ENCODE measurements at regions not wholly inside any gene's neighbourhood (a gene's known extent, or its start where the extent isn't known, plus 50 kb on each side); places are given as distances from the start of the nearest gene placed in this dataset.
A peak's percentile ranks its signal among the peaks of the same experiment; 100 is the strongest.
"Not testable (repeated sequence)": the region's sequence is repeated elsewhere in the genome, so short reads cannot be mapped to it uniquely, and the experiment has no call there.

DNA sequence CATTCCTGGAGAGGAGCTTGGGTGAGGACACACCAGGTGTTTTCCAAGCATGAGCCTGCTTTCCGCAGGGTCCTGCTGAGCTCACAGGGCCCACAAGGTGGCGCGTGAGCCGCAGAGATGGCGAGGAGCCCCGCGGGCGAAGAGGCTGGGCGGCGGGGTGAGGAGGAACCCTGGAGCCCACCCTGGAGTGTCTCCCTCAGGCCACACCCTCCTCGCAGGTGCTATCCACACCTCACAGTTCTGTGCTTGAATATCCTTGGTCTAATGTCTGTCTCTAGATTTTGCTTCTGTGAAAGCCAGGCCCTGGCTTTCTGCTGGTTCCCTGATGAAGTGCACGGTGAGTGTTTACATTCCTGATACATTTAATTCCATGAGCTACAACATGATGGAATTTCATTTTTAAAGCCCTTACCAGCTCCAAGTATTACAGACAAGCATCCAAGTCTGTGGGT, 433.6 kb downstream of the ACTR3B start:
- Mint-ChIP-seq H3K27me3 (peaks cover 0 to 2% of the 10 kb centered on the region in 2 donors), H3K9me3 (peaks cover 0 to 8% (median 2%) of the 10 kb centered on the region in 8 donors), H3K36me3 (no peaks in the 10 kb centered on the region), H3K4me1 (no peaks in the 10 kb centered on the region), H3K4me3 (no peak overlapping the region), H3K27ac (no peak overlapping the region)
- no peak for DNase-seq
- Histone ChIP-seq H3K4me1 (ENCODE audit: insufficient read depth, low read length) (no peaks in the 10 kb centered on the region), H3K9me3 (ENCODE audit: control insufficient read depth in 1 of 2, low read length in 2 of 2) (no peaks in the 10 kb centered on the region), H3K36me3 (ENCODE audit: insufficient read depth, low read length) (no peaks in the 10 kb centered on the region), H3K27me3 (ENCODE audit: insufficient read depth, low read length) (no peaks in the 10 kb centered on the region), H3K4me3 (ENCODE audit: low read length in 2 of 2) (no peak overlapping the region), H3K27ac (ENCODE audit: low read depth, low read length) (no peak overlapping the region)
- ChIA-PET CTCF (ENCODE audit: partially characterized antibody) (no interaction called here), POLR2A (ENCODE audit: partially characterized antibody) (no interaction called here)
- intact Hi-C loops (cut with micrococcal nuclease): no loop called here

DNA sequence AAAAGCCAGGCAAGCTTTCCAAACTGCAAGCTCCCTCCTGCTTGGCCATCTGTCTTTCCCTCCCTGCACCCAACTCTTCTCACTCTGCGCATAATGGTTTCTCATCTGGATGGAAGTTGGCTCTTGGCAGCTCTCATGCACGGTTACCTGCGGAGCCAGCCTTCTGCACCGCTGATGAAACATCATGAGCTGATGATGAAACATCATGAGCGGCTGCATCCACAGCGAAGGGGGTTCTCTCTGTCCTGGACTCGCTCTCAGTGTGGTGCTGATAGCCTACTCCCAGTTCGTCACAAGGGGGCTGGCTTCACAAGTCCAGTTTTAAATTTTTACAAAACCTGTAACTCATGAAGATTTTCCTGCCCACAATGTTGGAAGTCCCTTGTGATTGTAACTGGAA, 457.5 kb downstream of the ACTR3B start:
- POLR2A ChIA-PET (ENCODE audit: partially characterized antibody): no interaction called here
- H3K4me1 ChIP-seq (ENCODE audit: insufficient read depth, low read length): no peaks in the 10 kb centered on the region
- H3K36me3 Mint-ChIP-seq: peaks cover 0 to 10% of the 10 kb centered on the region in 2 donors
- DNase-seq: no peak
- no peaks in the 10 kb centered on the region for H3K4me1 Mint-ChIP-seq
- H3K9me3 ChIP-seq (ENCODE audit: control insufficient read depth in 1 of 2, low read length in 2 of 2): peaks cover 0 to 4% of the 10 kb centered on the region in 2 donors
- H3K27ac ChIP-seq (ENCODE audit: low read depth, low read length): no peak overlapping the region
- H3K36me3 ChIP-seq (ENCODE audit: insufficient read depth, low read length): no peaks in the 10 kb centered on the region
- no peak overlapping the region for H3K4me3 ChIP-seq (ENCODE audit: low read length in 2 of 2)
- peaks cover 11 to 61% (median 45%) of the 10 kb centered on the region in 8 donors for H3K9me3 Mint-ChIP-seq
- H3K27ac Mint-ChIP-seq: no peak overlapping the region
- H3K27me3 Mint-ChIP-seq: no peaks in the 10 kb centered on the region
- no peaks in the 10 kb centered on the region for H3K27me3 ChIP-seq (ENCODE audit: insufficient read depth, low read length)
- intact Hi-C loops (cut with micrococcal nuclease): no loop called here
- H3K4me3 Mint-ChIP-seq: peak overlapping the region in 1 of 8 donors; percentile 60
- CTCF ChIA-PET (ENCODE audit: partially characterized antibody): no interaction called here

DNA sequence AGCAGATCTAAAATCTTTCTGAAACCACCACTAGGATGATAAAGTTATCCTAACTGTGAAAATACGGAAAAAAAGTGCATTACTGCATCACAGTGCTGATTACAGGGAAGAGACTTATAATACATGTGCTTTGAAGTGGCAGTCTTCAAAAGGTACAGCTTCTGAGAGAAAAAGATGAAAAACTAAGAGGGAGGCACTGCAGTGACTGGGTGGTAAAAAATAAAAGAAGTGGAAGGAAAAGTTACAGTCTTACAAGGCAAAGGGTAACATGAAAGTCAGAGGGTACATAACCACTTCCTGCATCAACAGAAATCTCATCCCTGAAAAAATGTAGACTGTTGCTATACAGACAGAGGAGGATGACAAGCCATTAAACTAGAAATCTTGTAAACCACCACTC, 465.3 kb downstream of the ACTR3B start:
- H3K4me3 Mint-ChIP-seq: no peak overlapping the region
- no peaks in the 10 kb centered on the region for H3K36me3 ChIP-seq (ENCODE audit: insufficient read depth, low read length)
- no peaks in the 10 kb centered on the region for H3K27me3 Mint-ChIP-seq
- H3K36me3 Mint-ChIP-seq: no peaks in the 10 kb centered on the region
- no peak overlapping the region for H3K27ac Mint-ChIP-seq
- H3K27ac ChIP-seq (ENCODE audit: low read depth, low read length): no peak overlapping the region
- H3K27me3 ChIP-seq (ENCODE audit: insufficient read depth, low read length): no peaks in the 10 kb centered on the region
- ChIA-PET CTCF (ENCODE audit: partially characterized antibody) (no interaction called here), POLR2A (ENCODE audit: partially characterized antibody) (no interaction called here)
- H3K4me1 Mint-ChIP-seq: no peaks in the 10 kb centered on the region
- peaks cover 7 to 43% (median 22%) of the 10 kb centered on the region in 8 donors for H3K9me3 Mint-ChIP-seq
- DNase-seq: no peak
- H3K4me1 ChIP-seq (ENCODE audit: insufficient read depth, low read length): no peaks in the 10 kb centered on the region
- H3K9me3 ChIP-seq (ENCODE audit: control insufficient read depth in 1 of 2, low read length in 2 of 2): peaks cover 0 to 4% of the 10 kb centered on the region in 2 donors
- H3K4me3 ChIP-seq (ENCODE audit: low read length in 2 of 2): no peak overlapping the region
- intact Hi-C loops (cut with micrococcal nuclease): no loop called here

DNA sequence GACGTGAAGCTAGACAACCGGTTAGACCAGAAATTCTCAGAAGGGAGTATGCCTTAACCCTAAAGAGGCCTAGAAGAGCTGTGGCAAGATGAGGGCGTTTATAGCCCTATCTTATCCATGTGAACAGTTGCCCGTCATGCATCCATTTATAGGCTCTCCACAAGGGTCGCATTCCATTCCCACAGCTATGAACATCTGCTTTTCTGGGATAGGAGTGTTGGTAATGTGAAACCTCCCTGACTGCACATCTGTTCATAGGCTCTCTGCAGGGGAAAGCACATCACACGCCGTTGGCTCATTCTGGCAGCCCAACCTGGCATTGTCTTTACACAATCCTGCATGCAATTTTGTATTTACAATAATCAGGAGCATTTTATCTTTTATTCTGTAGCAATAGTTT, 485.6 kb downstream of the ACTR3B start:
- H3K36me3 Mint-ChIP-seq; intact Hi-C loops (cut with micrococcal nuclease): not testable (repeated sequence)

DNA sequence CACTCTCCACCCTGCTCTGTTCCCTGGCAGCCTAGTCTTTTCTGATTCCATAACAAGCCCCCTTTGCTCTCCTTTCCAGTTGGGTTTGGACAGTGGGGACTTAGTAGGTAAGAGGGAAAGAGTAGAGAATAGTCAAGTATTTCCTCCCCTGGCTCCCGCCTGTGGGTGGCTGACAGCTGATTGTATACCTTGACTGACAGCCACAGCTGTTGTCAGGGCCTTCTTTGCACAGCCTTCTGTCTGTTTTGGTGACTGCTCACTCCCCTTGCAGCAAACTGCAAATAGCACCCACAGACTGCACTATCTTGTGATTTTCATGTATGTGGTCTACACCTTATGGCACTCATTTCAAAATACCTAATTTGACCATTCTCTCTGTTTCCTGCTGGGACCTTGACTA, 486.3 kb downstream of the ACTR3B start:
- no peak overlapping the region for H3K27ac ChIP-seq (ENCODE audit: low read depth, low read length)
- intact Hi-C loops (cut with micrococcal nuclease): no loop called here
- DNase-seq: no peak
- H3K9me3 ChIP-seq (ENCODE audit: control insufficient read depth in 1 of 2, low read length in 2 of 2): no peaks in the 10 kb centered on the region
- H3K36me3 Mint-ChIP-seq: no peaks in the 10 kb centered on the region
- peaks cover 0 to 5% (median under 1%) of the 10 kb centered on the region in 8 donors for H3K9me3 Mint-ChIP-seq
- no peaks in the 10 kb centered on the region for H3K4me1 Mint-ChIP-seq
- no peak overlapping the region for H3K27ac Mint-ChIP-seq
- ChIA-PET POLR2A (ENCODE audit: partially characterized antibody) (no interaction called here), CTCF (ENCODE audit: partially characterized antibody) (no interaction called here)
- H3K4me1 ChIP-seq (ENCODE audit: insufficient read depth, low read length): no peaks in the 10 kb centered on the region
- no peaks in the 10 kb centered on the region for H3K27me3 ChIP-seq (ENCODE audit: insufficient read depth, low read length)
- no peak overlapping the region for H3K4me3 ChIP-seq (ENCODE audit: low read length in 2 of 2)
- H3K36me3 ChIP-seq (ENCODE audit: insufficient read depth, low read length): no peaks in the 10 kb centered on the region
- H3K4me3 Mint-ChIP-seq: no peak overlapping the region
- no peaks in the 10 kb centered on the region for H3K27me3 Mint-ChIP-seq

More for the DNA sequence above, 485.6 kb downstream of the ACTR3B start:
- CTCF ChIA-PET (ENCODE audit: partially characterized antibody); DNase-seq; H3K27me3 ChIP-seq (ENCODE audit: insufficient read depth, low read length); H3K4me3 ChIP-seq (ENCODE audit: low read length in 2 of 2); H3K36me3 ChIP-seq (ENCODE audit: insufficient read depth, low read length); H3K4me3 Mint-ChIP-seq; H3K4me1 Mint-ChIP-seq; POLR2A ChIA-PET (ENCODE audit: partially characterized antibody); H3K9me3 ChIP-seq (ENCODE audit: control insufficient read depth in 1 of 2, low read length in 2 of 2); H3K27ac Mint-ChIP-seq; H3K9me3 Mint-ChIP-seq; H3K27me3 Mint-ChIP-seq; H3K27ac ChIP-seq (ENCODE audit: low read depth, low read length); H3K4me1 ChIP-seq (ENCODE audit: insufficient read depth, low read length): not testable (repeated sequence)

DNA sequence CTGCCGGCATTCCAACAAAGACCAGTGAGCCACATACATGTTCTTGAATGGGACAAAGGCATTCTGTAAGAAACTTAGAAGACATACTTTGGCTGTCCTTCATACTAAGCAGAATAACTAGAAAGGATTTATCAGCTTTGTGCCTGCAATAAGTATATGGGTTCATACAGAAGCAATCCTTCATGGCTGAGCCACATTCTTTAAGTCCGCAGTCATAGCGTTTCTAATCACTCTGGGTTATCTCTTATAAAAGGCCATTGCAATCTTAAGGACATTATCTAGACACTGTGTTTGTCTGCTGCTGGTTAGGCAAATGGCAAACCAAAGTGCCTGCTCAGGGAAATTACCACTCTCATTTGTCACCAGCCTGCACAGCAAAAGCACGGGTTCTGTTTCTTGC, 488.4 kb downstream of the ACTR3B start:
- no peaks in the 10 kb centered on the region for H3K4me1 Mint-ChIP-seq
- no peak overlapping the region for H3K27ac ChIP-seq (ENCODE audit: low read depth, low read length)
- H3K27me3 Mint-ChIP-seq: no peaks in the 10 kb centered on the region
- H3K4me3 Mint-ChIP-seq: no peak overlapping the region
- ChIA-PET POLR2A (ENCODE audit: partially characterized antibody) (no interaction called here), CTCF (ENCODE audit: partially characterized antibody) (no interaction called here)
- no peaks in the 10 kb centered on the region for H3K4me1 ChIP-seq (ENCODE audit: insufficient read depth, low read length)
- H3K36me3 ChIP-seq (ENCODE audit: insufficient read depth, low read length): no peaks in the 10 kb centered on the region
- peaks cover 0 to 7% (median 3%) of the 10 kb centered on the region in 8 donors for H3K9me3 Mint-ChIP-seq
- no peaks in the 10 kb centered on the region for H3K9me3 ChIP-seq (ENCODE audit: control insufficient read depth in 1 of 2, low read length in 2 of 2)
- no peaks in the 10 kb centered on the region for H3K36me3 Mint-ChIP-seq
- no peaks in the 10 kb centered on the region for H3K27me3 ChIP-seq (ENCODE audit: insufficient read depth, low read length)
- no peak for DNase-seq
- H3K4me3 ChIP-seq (ENCODE audit: low read length in 2 of 2): no peak overlapping the region
- intact Hi-C loops (cut with micrococcal nuclease): no loop called here
- H3K27ac Mint-ChIP-seq: no peak overlapping the region

DNA sequence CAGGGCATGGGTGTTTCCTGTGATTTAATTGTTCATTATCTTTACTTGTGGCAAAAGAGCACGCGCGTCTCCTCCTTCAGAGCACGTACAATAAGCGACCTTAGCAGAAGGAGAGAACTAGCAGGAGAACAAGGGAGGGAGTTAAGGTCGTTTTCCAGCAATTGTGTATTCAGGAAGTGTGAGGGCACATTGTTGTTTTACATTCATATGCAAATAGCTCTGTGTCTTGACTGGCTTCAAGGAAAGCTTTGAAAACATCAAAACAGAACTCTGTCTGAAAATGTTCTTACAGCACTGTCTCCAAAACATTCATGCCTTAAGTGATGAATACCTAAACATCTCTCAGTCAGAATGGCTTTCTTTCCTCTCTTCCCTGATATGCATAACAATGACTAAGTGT, 499.1 kb downstream of the ACTR3B start:
- Histone ChIP-seq H3K9me3 (ENCODE audit: control insufficient read depth in 1 of 2, low read length in 2 of 2) (no peaks in the 10 kb centered on the region), H3K27ac (ENCODE audit: low read depth, low read length) (no peak overlapping the region), H3K4me1 (ENCODE audit: insufficient read depth, low read length) (no peaks in the 10 kb centered on the region), H3K27me3 (ENCODE audit: insufficient read depth, low read length) (no peaks in the 10 kb centered on the region), H3K36me3 (ENCODE audit: insufficient read depth, low read length) (no peaks in the 10 kb centered on the region), H3K4me3 (ENCODE audit: low read length in 2 of 2) (no peak overlapping the region)
- Mint-ChIP-seq H3K36me3 (no peaks in the 10 kb centered on the region), H3K4me1 (no peaks in the 10 kb centered on the region), H3K27ac (no peak overlapping the region), H3K27me3 (no peaks in the 10 kb centered on the region), H3K4me3 (no peak overlapping the region), H3K9me3 (peaks cover 0 to 10% (median under 1%) of the 10 kb centered on the region in 8 donors)
- intact Hi-C loops (cut with micrococcal nuclease): no loop called here
- ChIA-PET CTCF (ENCODE audit: partially characterized antibody) (no interaction called here), POLR2A (ENCODE audit: partially characterized antibody) (no interaction called here)
- no peak for DNase-seq

DNA sequence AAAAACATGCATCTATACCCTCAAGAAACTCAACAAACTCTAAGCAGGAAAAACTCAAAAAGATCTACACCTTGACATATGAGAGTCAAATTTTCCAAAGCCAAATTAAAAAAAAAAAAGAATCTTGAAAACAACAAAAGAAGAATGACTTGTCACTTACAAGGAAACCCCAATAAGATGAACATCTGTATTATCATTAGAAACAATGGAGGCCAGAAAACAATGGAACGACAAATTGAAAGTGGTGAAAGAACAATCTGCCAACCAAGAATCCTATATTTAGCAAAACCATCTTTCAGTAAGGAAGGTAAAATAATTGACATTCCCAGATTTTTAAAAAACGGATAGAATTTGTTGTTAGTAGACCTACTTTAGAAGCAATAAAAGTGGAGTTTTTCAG, 516.8 kb downstream of the ACTR3B start:
- intact Hi-C loops (cut with micrococcal nuclease): no loop called here
- DNase-seq: no peak
- H3K4me1 ChIP-seq (ENCODE audit: insufficient read depth, low read length): no peaks in the 10 kb centered on the region
- H3K27ac ChIP-seq (ENCODE audit: low read depth, low read length): no peak overlapping the region
- H3K9me3 ChIP-seq (ENCODE audit: control insufficient read depth in 1 of 2, low read length in 2 of 2): no peaks in the 10 kb centered on the region
- no peak overlapping the region for H3K4me3 ChIP-seq (ENCODE audit: low read length in 2 of 2)
- Mint-ChIP-seq H3K9me3 (peaks cover 2 to 30% (median 15%) of the 10 kb centered on the region in 8 donors), H3K36me3 (no peaks in the 10 kb centered on the region), H3K4me3 (no peak overlapping the region), H3K27ac (no peak overlapping the region), H3K27me3 (no peaks in the 10 kb centered on the region), H3K4me1 (no peaks in the 10 kb centered on the region)
- CTCF ChIA-PET (ENCODE audit: partially characterized antibody): no interaction called here
- H3K27me3 ChIP-seq (ENCODE audit: insufficient read depth, low read length): no peaks in the 10 kb centered on the region
- H3K36me3 ChIP-seq (ENCODE audit: insufficient read depth, low read length): no peaks in the 10 kb centered on the region
- POLR2A ChIA-PET (ENCODE audit: partially characterized antibody): no interaction called here

Measured in CD4-positive, alpha-beta memory T cell (primary cell).